DOHH2 (cell line): ENCODE measurements at regions not wholly inside any gene's neighbourhood (a gene's known extent, or its start where the extent isn't known, plus 50 kb on each side); places are given as distances from the start of the nearest gene placed in this dataset.

Experiments
- H3F3A ChIP-seq: fragments of 200-600 bp; sonication (generic), shearing (Covaris generic); 2 replicates; pipeline ENCODE4 v1.6.0; 2016; ENCODE audit warnings: antibody characterized with exemption, mild to moderate bottlenecking; ENCODE audit not compliant: control insufficient read depth, insufficient read depth
- H3K27ac ChIP-seq: fragments of 200-600 bp; sonication (generic); 2 replicates; pipeline ENCODE4 v1.5.1; 2014; ENCODE audit warnings: low read depth, mild to moderate bottlenecking, low read length, moderate library complexity
- H3K27me3 ChIP-seq: fragments of 200-600 bp; sonication (generic); 2 replicates; pipeline ENCODE4 v1.6.1; 2014; ENCODE audit warnings: mild to moderate bottlenecking, low read length, mixed read lengths; ENCODE audit not compliant: control insufficient read depth
- H3K36me3 ChIP-seq: fragments of 200-600 bp; sonication (generic); 2 replicates; pipeline ENCODE4 v1.6.1; 2014; ENCODE audit warnings: mild to moderate bottlenecking, low read length, moderate library complexity, mixed read lengths; ENCODE audit not compliant: control insufficient read depth
- H3K4me1 ChIP-seq: fragments of 200-600 bp; sonication (generic); 2 replicates; pipeline ENCODE4 v1.6.1; 2014; ENCODE audit warnings: mild to moderate bottlenecking, low read length, mixed read lengths; ENCODE audit not compliant: control insufficient read depth
- H3K4me2 ChIP-seq: fragments of 200-600 bp; sonication (generic); 2 replicates; pipeline ENCODE4 v1.6.0; 2014; ENCODE audit warnings: mild to moderate bottlenecking, low read length, moderate library complexity
- H3K4me3 ChIP-seq: fragments of 200-600 bp; sonication (generic); 2 replicates; pipeline ENCODE4 v1.5.1; 2014; ENCODE audit warnings: mild to moderate bottlenecking, low read length, mixed read lengths
- H3K79me2 ChIP-seq: fragments of 200-600 bp; sonication (generic); 2 replicates; pipeline ENCODE4 v1.6.1; 2014; ENCODE audit warnings: mild to moderate bottlenecking, low read length, mixed read lengths; ENCODE audit not compliant: control insufficient read depth
- H3K9me2 ChIP-seq: fragments of 200-600 bp; sonication (generic); replicated peaks from 2 replicates; pipeline ENCODE4 v1.6.1; 2014; ENCODE audit warnings: mild to moderate bottlenecking, low read length, mixed read lengths; ENCODE audit not compliant: control insufficient read depth
- H3K9me3 ChIP-seq: fragments of 200-600 bp; sonication (generic); 2 replicates; pipeline ENCODE4 v1.6.1; 2014; ENCODE audit warnings: antibody characterized with exemption, low read length, mixed read lengths; ENCODE audit not compliant: control insufficient read depth, insufficient read depth
- H4K20me1 ChIP-seq: fragments of 200-600 bp; sonication (generic); 2 replicates; pipeline ENCODE4 v1.6.0; 2014; ENCODE audit warnings: low read depth, mild to moderate bottlenecking, antibody characterized with exemption, low read length, moderate library complexity; ENCODE audit not compliant: control insufficient read depth, insufficient read depth
- EZH2phosphoT487 ChIP-seq: fragments of 200-600 bp; sonication (generic); IDR thresholded peaks from 2 replicates; pipeline ENCODE4 v1.6.1; 2017; ENCODE audit warnings: borderline replicate concordance, mild to moderate bottlenecking, antibody characterized with exemption, low read length, moderate library complexity, mixed read lengths
- TF ChIP-seq, protein P1 (sequence below): fragments of 200-600 bp; sonication (generic); IDR thresholded peaks from one replicate; pipeline ENCODE4 v1.5.1; 2014; ENCODE audit warnings: antibody characterized with exemption, mild to moderate bottlenecking, low read depth, low read length; ENCODE audit not compliant: poor library complexity, severe bottlenecking

DNA sequence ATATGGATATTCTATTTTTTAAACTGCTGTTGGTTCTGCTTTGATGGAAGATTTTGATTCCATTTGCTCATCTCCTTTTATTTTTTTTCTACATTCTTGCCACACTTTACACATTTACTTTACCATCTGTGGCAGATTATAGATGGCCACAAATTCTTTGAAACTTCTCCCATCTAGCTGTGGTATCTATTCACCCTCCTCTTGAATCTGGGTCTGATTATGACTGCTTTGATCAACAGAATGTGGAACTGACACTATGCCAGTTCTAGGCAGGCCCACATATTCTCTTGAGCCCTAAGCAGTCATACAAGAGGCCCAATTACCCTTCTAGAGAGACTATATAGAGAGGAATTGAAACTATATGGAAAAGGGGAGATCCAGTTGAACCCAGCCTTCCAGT lies 439.0 kb upstream of the PTGER4 start:
- Histone ChIP-seq H3F3A (no peaks in the 10 kb centered on the region), H3K9me3 (no peaks in the 10 kb centered on the region), H4K20me1 (no peaks in the 10 kb centered on the region), H3K36me3 (no peaks in the 10 kb centered on the region), H3K79me2 (no peaks in the 10 kb centered on the region), H3K9me2 (no peaks in the 10 kb centered on the region), H3K4me3 (no peak overlapping the region), H3K27ac (no peak overlapping the region), H3K4me1 (no peaks in the 10 kb centered on the region), H3K27me3 (no peaks in the 10 kb centered on the region), H3K4me2 (no peak overlapping the region)
- TF ChIP-seq, protein P1, sequence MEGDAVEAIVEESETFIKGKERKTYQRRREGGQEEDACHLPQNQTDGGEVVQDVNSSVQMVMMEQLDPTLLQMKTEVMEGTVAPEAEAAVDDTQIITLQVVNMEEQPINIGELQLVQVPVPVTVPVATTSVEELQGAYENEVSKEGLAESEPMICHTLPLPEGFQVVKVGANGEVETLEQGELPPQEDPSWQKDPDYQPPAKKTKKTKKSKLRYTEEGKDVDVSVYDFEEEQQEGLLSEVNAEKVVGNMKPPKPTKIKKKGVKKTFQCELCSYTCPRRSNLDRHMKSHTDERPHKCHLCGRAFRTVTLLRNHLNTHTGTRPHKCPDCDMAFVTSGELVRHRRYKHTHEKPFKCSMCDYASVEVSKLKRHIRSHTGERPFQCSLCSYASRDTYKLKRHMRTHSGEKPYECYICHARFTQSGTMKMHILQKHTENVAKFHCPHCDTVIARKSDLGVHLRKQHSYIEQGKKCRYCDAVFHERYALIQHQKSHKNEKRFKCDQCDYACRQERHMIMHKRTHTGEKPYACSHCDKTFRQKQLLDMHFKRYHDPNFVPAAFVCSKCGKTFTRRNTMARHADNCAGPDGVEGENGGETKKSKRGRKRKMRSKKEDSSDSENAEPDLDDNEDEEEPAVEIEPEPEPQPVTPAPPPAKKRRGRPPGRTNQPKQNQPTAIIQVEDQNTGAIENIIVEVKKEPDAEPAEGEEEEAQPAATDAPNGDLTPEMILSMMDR = no peak
- no peak for TF ChIP-seq EZH2phosphoT487

DNA sequence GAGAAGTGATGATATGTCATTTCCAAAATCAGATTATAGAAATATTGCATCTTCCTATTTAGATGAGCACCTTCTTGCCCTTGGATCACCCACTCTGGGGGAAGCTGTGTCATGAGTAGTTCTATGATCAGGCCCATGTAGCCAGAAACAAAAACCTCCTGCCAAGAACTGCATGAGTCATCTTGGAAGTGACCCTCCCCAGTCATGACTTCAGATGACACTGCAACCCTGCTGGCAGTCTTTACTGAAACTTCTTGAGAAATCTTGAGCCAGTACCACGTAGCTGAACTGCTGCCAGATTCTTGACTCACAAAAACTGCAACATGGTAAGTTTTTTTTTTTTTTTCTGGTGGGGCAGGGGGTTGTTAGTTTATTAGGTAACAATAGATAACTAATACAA lies 439.6 kb upstream of the PTGER4 start:
- Histone ChIP-seq H3K27ac (no peak overlapping the region), H3K4me1 (no peaks in the 10 kb centered on the region), H3F3A (no peaks in the 10 kb centered on the region), H3K4me3 (no peak overlapping the region), H4K20me1 (no peaks in the 10 kb centered on the region), H3K79me2 (no peaks in the 10 kb centered on the region), H3K27me3 (no peaks in the 10 kb centered on the region), H3K9me2 (no peaks in the 10 kb centered on the region), H3K4me2 (no peak overlapping the region), H3K9me3 (no peaks in the 10 kb centered on the region), H3K36me3 (no peaks in the 10 kb centered on the region)
- TF ChIP-seq EZH2phosphoT487 = no peak
- TF ChIP-seq, protein P1 = no peak

DNA sequence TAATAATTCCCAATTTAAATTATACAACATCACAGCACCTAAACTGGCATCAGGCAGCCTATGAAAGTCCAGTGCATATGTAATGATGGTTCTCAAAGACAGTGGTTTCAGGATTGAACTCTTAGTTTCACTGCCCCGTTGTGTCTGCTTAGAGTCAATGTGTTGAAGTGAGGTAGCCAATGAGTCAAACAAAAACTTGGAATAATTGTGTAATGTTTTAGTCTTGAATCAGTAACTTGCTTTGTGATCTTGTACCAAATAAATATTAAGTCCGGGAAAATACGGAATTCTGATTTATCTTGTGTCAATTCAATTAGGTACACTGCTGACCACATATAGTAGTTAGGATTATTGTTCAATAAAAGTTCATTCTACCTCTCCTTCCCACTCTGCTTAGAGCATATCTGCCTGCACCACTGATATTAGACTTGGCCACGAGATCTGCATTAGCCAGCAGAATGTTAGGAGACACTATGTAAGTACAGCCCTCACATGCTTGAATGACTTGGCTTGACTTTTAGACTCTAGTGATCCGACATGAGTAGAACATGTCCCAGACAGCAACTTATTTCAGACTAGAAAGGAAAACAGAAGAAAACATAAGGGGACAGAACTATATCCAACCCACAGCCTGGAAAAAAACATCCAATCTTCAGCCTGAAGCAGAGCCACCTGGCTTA lies 441.5 kb upstream of the PTGER4 start:
- Histone ChIP-seq H3K4me2 (no peak overlapping the region), H3K79me2 (no peaks in the 10 kb centered on the region), H3K4me3 (no peak overlapping the region), H3K4me1 (no peaks in the 10 kb centered on the region), H4K20me1 (no peaks in the 10 kb centered on the region), H3K27me3 (no peaks in the 10 kb centered on the region), H3F3A (no peaks in the 10 kb centered on the region), H3K36me3 (no peaks in the 10 kb centered on the region), H3K27ac (no peak overlapping the region), H3K9me3 (no peaks in the 10 kb centered on the region), H3K9me2 (no peaks in the 10 kb centered on the region)
- TF ChIP-seq, protein P1 = no peak
- no peak for TF ChIP-seq EZH2phosphoT487
